Activated CD4-positive, alpha-beta T cell treated with anti-CD3 and anti-CD28 coated beads, Interleukin-2, Interleukin-6, amounts not matched to agents 100 ng/mL and 50 ng/mL, durations not matched to agents 16 hours and 8 hours (primary cell): ENCODE measurements at regions not wholly inside any gene's neighbourhood (a gene's known extent, or its start where the extent isn't known, plus 50 kb on each side); places are given as distances from the start of the nearest gene placed in this dataset.

Experiments
- DNase-seq: peaks from one replicate; pipeline ENCODE4 v3.0.0-alpha.2; 2020

DNA sequence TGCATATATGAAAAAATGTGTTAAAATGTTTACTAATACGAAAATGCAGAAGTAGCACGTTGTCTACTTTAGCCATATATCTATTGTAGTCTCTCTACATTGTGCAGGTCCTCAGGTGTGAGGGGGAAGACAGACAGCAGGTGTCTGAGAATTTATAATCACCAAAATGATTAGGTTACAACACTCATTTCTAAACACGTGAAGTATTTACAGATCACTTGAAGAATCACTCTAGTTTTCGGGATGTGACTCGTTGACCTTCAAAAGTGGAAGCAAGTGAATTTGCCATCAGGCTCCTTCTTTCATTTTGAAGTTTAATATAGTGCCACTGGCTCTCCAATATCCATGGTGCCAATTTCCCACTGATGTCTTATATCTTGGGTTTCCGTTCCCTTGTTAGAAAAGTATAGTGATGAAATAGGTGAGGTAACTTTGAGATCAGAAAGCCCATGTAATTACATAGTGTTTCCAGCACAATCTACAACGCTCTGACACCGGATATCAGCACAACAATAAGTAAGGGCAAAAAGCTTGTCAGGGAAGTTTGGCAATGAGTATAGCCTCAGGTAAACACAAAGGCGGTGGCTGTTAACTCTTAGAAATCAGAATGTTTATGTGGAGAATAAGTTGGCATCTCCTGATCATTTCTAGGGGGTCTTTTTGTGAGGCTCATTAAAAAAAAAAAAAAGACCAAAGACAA is 57.5 kb upstream of the SP4 start:
- no peak for DNase-seq

DNA sequence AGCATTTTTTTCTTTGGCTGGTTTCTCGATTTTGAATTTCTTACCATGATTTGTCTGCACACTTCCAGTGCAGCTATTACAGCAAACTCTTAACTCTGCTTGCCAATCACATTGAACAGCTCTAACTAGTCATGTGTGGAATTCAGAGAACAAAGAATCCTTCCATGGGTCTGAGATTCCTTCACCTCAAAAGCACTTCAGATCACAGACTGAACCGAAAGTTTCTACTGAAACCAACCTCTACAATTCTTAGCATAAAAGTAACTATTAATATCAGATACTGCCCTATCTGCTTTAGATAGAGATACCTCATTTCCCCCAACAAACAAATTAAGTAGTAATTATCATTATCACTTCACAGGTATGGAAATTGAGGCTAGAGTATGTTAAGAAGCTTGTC is 56.5 kb upstream of the SP4 start:
- DNase-seq = no peak

DNA sequence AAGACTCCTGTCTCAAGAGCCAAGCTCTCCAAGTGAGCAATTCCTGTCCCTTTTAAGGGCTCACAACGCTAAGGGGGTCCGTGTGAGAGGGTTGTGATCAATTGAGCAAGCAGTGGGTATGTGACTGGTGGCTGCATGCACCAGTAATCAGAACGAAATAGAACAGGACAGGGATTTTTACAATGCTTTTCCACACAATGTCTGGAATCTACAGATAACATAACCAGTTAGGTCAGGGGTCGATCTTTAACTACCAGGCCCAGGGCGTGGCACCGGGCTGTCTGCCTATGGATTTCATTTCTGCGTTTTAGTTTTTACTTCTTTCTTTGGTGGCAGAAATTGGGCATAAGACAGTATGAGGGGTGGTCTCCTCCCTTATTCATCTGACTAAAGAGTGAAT is 54.9 kb upstream of the SP4 start:
- no peak for DNase-seq

DNA sequence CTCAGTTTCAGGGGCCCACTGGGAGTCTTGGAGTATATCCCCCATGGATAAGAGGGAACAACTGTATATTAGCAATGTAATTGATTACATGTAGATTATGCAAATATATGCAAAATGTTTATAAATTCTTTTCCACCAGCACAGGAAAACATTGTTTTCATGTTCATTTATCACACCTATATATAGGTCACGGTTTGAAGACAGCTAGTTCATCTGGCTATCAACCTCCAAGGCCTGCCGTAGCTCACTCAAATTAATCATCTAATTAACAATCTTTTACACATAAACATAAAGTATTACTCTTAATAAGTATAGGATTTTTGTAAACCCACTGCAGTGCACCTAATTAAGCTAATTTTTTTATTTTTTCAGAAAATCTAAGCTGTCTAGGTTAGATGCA is 53.7 kb upstream of the SP4 start:
- no peak for DNase-seq

DNA sequence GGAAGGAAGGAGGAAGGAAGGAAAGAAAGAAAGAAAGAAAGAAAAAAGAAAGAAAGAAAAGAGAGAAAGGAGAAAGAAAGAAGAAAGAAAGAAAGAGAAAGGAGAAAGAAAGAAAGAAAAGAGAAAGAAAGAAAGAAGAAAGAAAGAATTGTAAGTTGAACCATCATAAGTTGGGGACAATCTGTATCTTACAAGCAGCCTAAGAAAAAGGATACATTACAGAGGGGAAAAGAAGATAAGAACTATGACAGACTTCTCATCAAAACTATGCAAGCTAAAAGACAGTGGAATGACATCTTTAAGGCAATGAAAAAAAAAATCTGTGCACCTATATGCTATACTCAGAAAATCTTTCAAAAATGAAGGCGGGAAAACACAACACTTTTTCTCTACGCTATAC is 50.3 kb upstream of the SP4 start:
- DNase-seq = no peak
